HepG2 (cell line): ENCODE measurements at regions not wholly inside any gene's neighbourhood (a gene's known extent, or its start where the extent isn't known, plus 50 kb on each side); places are given as distances from the start of the nearest gene placed in this dataset.

Experiments
- ATAC-seq: fragments of 200-7000 bp; cut with Tn5 transposase; 3 replicates; pipeline ENCODE4 v1.9.1; 2020; ENCODE audit warnings: mild to moderate bottlenecking, moderate library complexity
- BruUV-seq: library from RNA; stranded (reverse); fragments of 400-500 nt; replicated peaks from 2 replicates; lab custom pipeline; 2021; lab: Mats Ljungman, UMichigan
- CTCF ChIA-PET: fragments of 300-600 bp; formaldehyde crosslinking; extraction: SDS; loops from one replicate; lab custom pipeline; 2021; ENCODE audit warnings: low total read pairs, inconsistent platforms, low intra/inter-chr PET ratio; lab: Yijun Ruan, JAX
- POLR2A ChIA-PET: fragments of 350-600 bp; sonication (Branson Sonifier 250); formaldehyde crosslinking; loops from one replicate; lab custom pipeline; 2020; ENCODE audit warnings: antibody characterized with exemption, inconsistent platforms; lab: Yijun Ruan, JAX
- DNase-seq: peaks from one replicate; pipeline ENCODE4 v3.0.0-alpha.2; 2015; ENCODE audit warnings: low spot score
- FAIRE-seq: peaks from 3 replicates; lab custom pipeline; 2011; peaks lifted over from hg19 to GRCh38; lab: Jason Lieb, UNC
- H2AFZ ChIP-seq: one replicate; pipeline ENCODE4 v1.6.1; 2011; ENCODE audit warnings: low read length, inconsistent platforms
- H3K27ac ChIP-seq: fragments of 300-600 bp; 3 replicates; pipeline ENCODE4 v1.8.0; 2011; ENCODE audit warnings: mixed run types, mild to moderate bottlenecking, mixed read lengths, low read length, inconsistent platforms; ENCODE audit not compliant: insufficient read depth; ENCODE audit errors: extremely low read length
- H3K27me3 ChIP-seq, 2 experiments: fragments of 200-600 bp in 1 of 2; 2 replicates in 1 of 2; 3 replicates in 1 of 2; pipeline versions ENCODE4 v1.6.0 to v1.8.0; 2011; ENCODE audit warnings: low read length in 2 of 2, mild to moderate bottlenecking in 2 of 2, moderate library complexity in 2 of 2, inconsistent platforms in 1 of 2; ENCODE audit not compliant: insufficient read depth in 2 of 2, control insufficient read depth in 1 of 2
- H3K36me3 ChIP-seq, 2 experiments: fragments of 200-600 bp in 1 of 2; replicated peaks in 1 of 2; 2 replicates in 1 of 2; 3 replicates in 1 of 2; pipeline versions ENCODE4 v1.5.1 to v1.8.0; 2011; ENCODE audit warnings: low read length in 2 of 2, inconsistent platforms in 1 of 2; ENCODE audit not compliant: insufficient read depth in 2 of 2, control insufficient read depth in 1 of 2
- H3K4me1 ChIP-seq: 2 replicates; pipeline ENCODE4 v1.5.1; 2012; ENCODE audit warnings: low read length, inconsistent platforms; ENCODE audit not compliant: insufficient read depth
- H3K4me2 ChIP-seq: 2 replicates; pipeline ENCODE4 v1.6.0; 2011; ENCODE audit warnings: low read depth, low read length, inconsistent platforms
- H3K4me3 ChIP-seq, 3 experiments: fragments of 200-600 bp in 1 of 3; sonication (generic), shearing (Covaris generic) in 1 of 3; replicated peaks in 1 of 3; 2 replicates each; pipeline ENCODE4 v1.5.1; 2011 to 2016; ENCODE audit warnings: low read length in 3 of 3, inconsistent platforms in 2 of 3, low read depth in 2 of 3, mild to moderate bottlenecking in 2 of 3, control low read depth in 1 of 3, mixed read lengths in 1 of 3; ENCODE audit not compliant: insufficient read depth in 1 of 3
- H3K79me2 ChIP-seq: one replicate; pipeline ENCODE4 v1.6.1; 2011; ENCODE audit warnings: low read length, inconsistent platforms; ENCODE audit not compliant: insufficient read depth
- H3K9ac ChIP-seq: 2 replicates; pipeline ENCODE4 v1.6.0; 2011; ENCODE audit warnings: mild to moderate bottlenecking, low read depth, low read length, inconsistent platforms; ENCODE audit not compliant: insufficient read depth
- H3K9me3 ChIP-seq: 2 replicates; pipeline ENCODE4 v1.5.1; 2012; ENCODE audit warnings: mild to moderate bottlenecking, low read length
- H4K20me1 ChIP-seq: 2 replicates; pipeline ENCODE4 v1.6.0; 2011; ENCODE audit warnings: inconsistent platforms, mild to moderate bottlenecking, low read length, moderate library complexity; ENCODE audit not compliant: insufficient read depth
- ARID3A ChIP-seq: IDR thresholded peaks from 2 replicates; pipeline ENCODE4 v1.6.1; 2012; ENCODE audit warnings: low read depth, low read length, improper control_type of control experiment
- ARNT ChIP-seq: fragments of 450-650 bp; IDR thresholded peaks from 2 replicates; pipeline ENCODE4 v1.6.1; 2017
- DNMT3B ChIP-seq: conservative IDR thresholded peaks from 2 replicates; pipeline ENCODE4 v1.6.1; 2016; ENCODE audit warnings: missing biosample characterization, control low read depth
- MIER3 ChIP-seq: IDR thresholded peaks from 2 replicates; pipeline ENCODE4 v1.6.1; 2016; ENCODE audit warnings: missing compliant biosample characterization, borderline replicate concordance
- SKI ChIP-seq: fragments of 450-650 bp; IDR thresholded peaks from one replicate; pipeline ENCODE4 v1.6.1; 2018; ENCODE audit warnings: mild to moderate bottlenecking; ENCODE audit not compliant: partially characterized antibody
- SNAPC4 ChIP-seq: sonication (generic); formaldehyde crosslinking; IDR thresholded peaks from 2 replicates; pipeline ENCODE4 v1.4.0; 2020; ENCODE audit warnings: mild to moderate bottlenecking, missing genetic modification reagents
- ZFYVE20 ChIP-seq: sonication (generic); formaldehyde crosslinking; IDR thresholded peaks from 2 replicates; pipeline ENCODE4 v1.8.0; 2023; ENCODE audit warnings: low read depth, mild to moderate bottlenecking, moderate library complexity, missing genetic modification reagents, borderline replicate concordance
- ZNF205 ChIP-seq: IDR thresholded peaks from 2 replicates; pipeline ENCODE4 v1.6.1; 2018; ENCODE audit warnings: missing biosample characterization, missing genetic modification reagents
- ZNF335 ChIP-seq: sonication (generic); formaldehyde crosslinking; IDR thresholded peaks from 2 replicates; pipeline ENCODE4 v1.4.0; 2020; ENCODE audit warnings: missing genetic modification reagents
- ZNF740 ChIP-seq: sonication (generic); formaldehyde crosslinking; IDR thresholded peaks from 2 replicates; pipeline ENCODE4 v1.4.0; 2020; ENCODE audit warnings: missing genetic modification reagents
- WGBS: methylation state at CpG from one replicate; pipeline ENCODE4 v1.1.6; 2017; ENCODE audit warnings: low lambda C conversion rate; 5-methylcytosine and 5-hydroxymethylcytosine counted together
- in situ Hi-C: cut with HindIII; loops from 2 replicates; pipeline ENCODE4 v1.10.0; 2017; ENCODE audit warnings: low pct_unique_long_range_greater_than_20kb; ENCODE audit not compliant: extremely low pct_ligation_motif_present
- intact Hi-C: fragments of 100-400 bp; cut with micrococcal nuclease; formaldehyde crosslinking; loops from one replicate; pipeline ENCODE4 v1.10.0; 2022; ENCODE audit not compliant: unreplicated experiment

GRCh38 chr9:82553654-82554366 lies 509.1 kb downstream of the RASEF start:
- FAIRE-seq (no peak), ATAC-seq (no peak), DNase-seq (no peak)
- 81% methylated on average over 8 of the region's 8 CpGs for WGBS
- Histone ChIP-seq H3K36me3 (no peaks in the 10 kb centered on the region; a peak in 1 of 5 replicates), H2AFZ (no peak overlapping the region), H3K27ac (no peak overlapping the region), H3K4me3 (no peak overlapping the region), H3K79me2 (no peaks in the 10 kb centered on the region), H3K4me1 (peaks cover 43% of the 10 kb centered on the region), H3K9ac (no peak overlapping the region), H3K9me3 (no peaks in the 10 kb centered on the region), H4K20me1 (no peaks in the 10 kb centered on the region), H3K27me3 (no peaks in the 10 kb centered on the region), H3K4me2 (no peak overlapping the region)
- in situ Hi-C loops (loop anchor here (5.0 kb wide), 1 partner anchor 33 kb away; no protein-coding TSS in a partner anchor), intact Hi-C loops (no loop called here)
- TF ChIP-seq ARNT (no peak), ARID3A (no peak), MIER3 (no peak), ZNF335 (CRISPR knock-in tag) (no peak)
- POLR2A ChIA-PET: no interaction called here
- CTCF ChIA-PET: no interaction called here
- BruUV-seq: no TSS peak

GRCh38 chr9:82554381-82554780 lies 508.6 kb downstream of the RASEF start:
- FAIRE-seq (no peak), ATAC-seq (no peak), DNase-seq (no peak)
- no peak overlapping the region for H3K4me3 ChIP-seq
- H3K79me2 ChIP-seq: no peaks in the 10 kb centered on the region
- no peak overlapping the region for H3K9ac ChIP-seq
- no peaks in the 10 kb centered on the region for H4K20me1 ChIP-seq
- intact Hi-C loops: no loop called here
- H3K27me3 ChIP-seq: no peaks in the 10 kb centered on the region
- no peaks in the 10 kb centered on the region; a peak in 1 of 5 replicates for H3K36me3 ChIP-seq
- in situ Hi-C loops: loop anchor here (5.0 kb wide), 1 partner anchor 33 kb away; no protein-coding TSS in a partner anchor
- no TSS peak for BruUV-seq
- ChIA-PET POLR2A (interaction anchor here (1.4 kb wide), 1 partner anchor 47 kb away, joined by 3 read pairs; no protein-coding TSS in a partner anchor), CTCF (no interaction called here)
- H3K9me3 ChIP-seq: no peaks in the 10 kb centered on the region
- H3K4me2 ChIP-seq: no peak overlapping the region
- WGBS: 74% methylated on average over 3 of the region's 3 CpGs
- H2AFZ ChIP-seq: no peak overlapping the region
- H3K27ac ChIP-seq: no peak overlapping the region
- peaks cover 49% of the 10 kb centered on the region for H3K4me1 ChIP-seq
- TF ChIP-seq DNMT3B (no peak), SNAPC4 (CRISPR knock-in tag) (no peak), ZNF740 (CRISPR knock-in tag) (no peak), ZNF205 (CRISPR knock-in tag) (no peak), SKI (no peak), ZFYVE20 (CRISPR knock-in tag) (no peak)
